HCT116 (cell line): ENCODE measurements at regions not wholly inside any gene's neighbourhood (a gene's known extent, or its start where the extent isn't known, plus 50 kb on each side); places are given as distances from the start of the nearest gene placed in this dataset.

Experiments used
- ATAC-seq: fragments of 200-7000 bp; cut with Tn5 transposase; 2 replicates; pipeline ENCODE4 v1.9.1; 2020; ENCODE audit warnings: mild to moderate bottlenecking, moderate library complexity
- BruUV-seq: library from RNA; stranded (reverse); fragments of 400-500 nt; replicated peaks from 2 replicates; lab custom pipeline; 2021; lab: Mats Ljungman, UMichigan
- CTCF ChIA-PET: fragments of 300-600 bp; sonication (Branson Sonifier 250); formaldehyde crosslinking; loops from one replicate; lab custom pipeline; 2021; ENCODE audit warnings: antibody characterized with exemption; lab: Charles Lee
- POLR2A ChIA-PET: fragments of 300-600, 350-600 bp; sonication (Branson Sonifier 250); formaldehyde crosslinking; loops from one replicate; lab custom pipeline; 2021; ENCODE audit warnings: antibody characterized with exemption; lab: Charles Lee
- RAD21 ChIA-PET, 2 experiments: fragments of 300-600 bp; sonication (Branson Sonifier 250); formaldehyde crosslinking; loops; one replicate each; lab custom pipeline; 2023; ENCODE audit warnings: low total read pairs in 2 of 2; ENCODE audit not compliant: uncharacterized antibody in 2 of 2, unreplicated experiment in 2 of 2, low non-redundant PET in 1 of 2; lab: Charles Lee
- DNase-seq: peaks from one replicate; pipeline ENCODE4 v3.0.0-alpha.2; 2010; ENCODE audit warnings: low read depth, low spot score
- H2AFZ ChIP-seq: fragments of 200-600 bp; shearing (Covaris generic), sonication (generic); 2 replicates; pipeline ENCODE4 v1.6.1; 2017; ENCODE audit warnings: low read depth, mixed run types, mixed read lengths, antibody characterized with exemption, low read length; ENCODE audit not compliant: poor library complexity, severe bottlenecking
- H3K27ac ChIP-seq: 2 replicates; pipeline ENCODE4 v1.5.1; 2012; ENCODE audit warnings: low read depth, low read length
- H3K27me3 ChIP-seq: fragments of 200-600 bp; sonication (generic); 2 replicates; pipeline ENCODE4 v1.6.1; 2016; ENCODE audit warnings: mixed run types, low read length, mixed read lengths; ENCODE audit not compliant: insufficient read depth
- H3K36me3 ChIP-seq, 2 experiments: fragments of 200-500 bp in 1 of 2; fragments of 200-600 bp in 1 of 2; sonication (Bioruptor generic) in 1 of 2; sonication (generic) in 1 of 2; 2 replicates each; pipeline versions ENCODE4 v1.5.1 to v1.6.1; 2014 to 2016; ENCODE audit warnings: low read length in 2 of 2, inconsistent platforms in 1 of 2, mixed read lengths in 1 of 2, mixed run types in 1 of 2; ENCODE audit not compliant: insufficient read depth in 2 of 2, control insufficient read depth in 1 of 2
- H3K4me1 ChIP-seq, 2 experiments: fragments of 200-600 bp in 1 of 2; sonication (generic) in 1 of 2; 2 replicates each; pipeline versions ENCODE4 v1.5.1 to v1.6.1; 2012 to 2017; ENCODE audit warnings: low read length in 2 of 2, inconsistent platforms in 1 of 2, mild to moderate bottlenecking in 1 of 2, mixed read lengths in 1 of 2, mixed run types in 1 of 2, moderate library complexity in 1 of 2; ENCODE audit not compliant: insufficient read depth in 2 of 2, control insufficient read depth in 1 of 2
- H3K4me2 ChIP-seq: fragments of 200-600 bp; sonication (generic); 2 replicates; pipeline ENCODE4 v1.6.1; 2017; ENCODE audit warnings: mixed run types, low read length, mixed read lengths
- H3K4me3 ChIP-seq, 2 experiments: fragments of 200-600 bp in 1 of 2; sonication (generic) in 1 of 2; replicated peaks in 1 of 2; 2 replicates each; pipeline ENCODE4 v1.5.1; 2011 to 2016; ENCODE audit warnings: low read length in 2 of 2, control low read depth in 1 of 2, low read depth in 1 of 2, mild to moderate bottlenecking in 1 of 2, mixed read lengths in 1 of 2, mixed run types in 1 of 2
- H3K79me2 ChIP-seq: fragments of 200-600 bp; sonication (generic); 2 replicates; pipeline ENCODE4 v1.6.1; 2017; ENCODE audit warnings: mild to moderate bottlenecking, mixed run types, low read length, moderate library complexity, mixed read lengths; ENCODE audit not compliant: insufficient read depth
- H3K9ac ChIP-seq: fragments of 200-600 bp; sonication (generic); 2 replicates; pipeline ENCODE4 v1.6.1; 2016; ENCODE audit warnings: low read length, mixed read lengths
- H3K9me2 ChIP-seq: fragments of 200-600 bp; sonication (generic), shearing (Covaris generic); 2 replicates; pipeline ENCODE4 v1.6.1; 2017; ENCODE audit warnings: mixed run types, mild to moderate bottlenecking, moderate library complexity; ENCODE audit not compliant: insufficient read depth
- H3K9me3 ChIP-seq, 2 experiments: fragments of 200-500 bp in 1 of 2; fragments of 200-600 bp in 1 of 2; sonication (Bioruptor generic) in 1 of 2; sonication (generic) in 1 of 2; 2 replicates each; pipeline ENCODE4 v1.6.1; 2014 to 2017; ENCODE audit warnings: low read length in 2 of 2, mixed read lengths in 2 of 2, inconsistent platforms in 1 of 2, low read depth in 1 of 2, mild to moderate bottlenecking in 1 of 2, mixed run types in 1 of 2, moderate library complexity in 1 of 2; ENCODE audit not compliant: control insufficient read depth in 1 of 2, insufficient read depth in 1 of 2
- H4K20me1 ChIP-seq: fragments of 200-600 bp; sonication (generic), shearing (Covaris generic); 2 replicates; pipeline ENCODE4 v1.6.1; 2017; ENCODE audit warnings: mixed run types, mild to moderate bottlenecking, moderate library complexity; ENCODE audit not compliant: insufficient read depth
- ATF3 ChIP-seq: IDR thresholded peaks from 2 replicates; pipeline ENCODE4 v1.6.1; 2012
- CEBPB ChIP-seq: IDR thresholded peaks from 2 replicates; pipeline ENCODE4 v1.6.1; 2012; ENCODE audit warnings: low read depth
- EGR1 ChIP-seq: IDR thresholded peaks from 2 replicates; pipeline ENCODE4 v1.6.1; 2012; ENCODE audit warnings: low read depth
- FOSL1 ChIP-seq: IDR thresholded peaks from 2 replicates; pipeline ENCODE4 v1.6.1; 2012; ENCODE audit warnings: low read depth
- JUND ChIP-seq: IDR thresholded peaks from 2 replicates; pipeline ENCODE4 v1.6.1; 2012
- MAX ChIP-seq: IDR thresholded peaks from 2 replicates; pipeline ENCODE4 v1.6.1; 2012
- POLR2A ChIP-seq: IDR thresholded peaks from 2 replicates; pipeline ENCODE4 v1.7.0; 2011; ENCODE audit warnings: borderline replicate concordance; ENCODE audit not compliant: insufficient read depth, insufficient read length; ENCODE audit errors: extremely low read depth
- POLR2AphosphoS5 ChIP-seq: IDR thresholded peaks from 2 replicates; pipeline ENCODE4 v1.6.1; 2011; ENCODE audit warnings: mild to moderate bottlenecking, low read depth, low read length, moderate library complexity
- REST ChIP-seq: IDR thresholded peaks from 2 replicates; pipeline ENCODE4 v1.6.1; 2012; ENCODE audit warnings: low read depth
- SIN3A ChIP-seq: IDR thresholded peaks from 2 replicates; pipeline ENCODE4 v1.6.1; 2012; ENCODE audit warnings: low read depth
- SRF ChIP-seq: IDR thresholded peaks from 2 replicates; pipeline ENCODE4 v1.6.1; 2012; ENCODE audit warnings: low read depth
- TCF7L2 ChIP-seq: IDR thresholded peaks from 2 replicates; pipeline ENCODE4 v1.7.0; 2011; ENCODE audit warnings: borderline replicate concordance, inconsistent platforms; ENCODE audit not compliant: insufficient read depth, insufficient read length; ENCODE audit errors: extremely low read depth
- ZBTB33 ChIP-seq: IDR thresholded peaks from 2 replicates; pipeline ENCODE4 v1.6.1; 2011; ENCODE audit warnings: mild to moderate bottlenecking, low read length, moderate library complexity; ENCODE audit not compliant: insufficient replicate concordance; ENCODE audit errors: extremely low read depth
- ZFX ChIP-seq: fragments of 450-650 bp; IDR thresholded peaks from 2 replicates; pipeline ENCODE4 v1.6.1; 2017
- intact Hi-C: fragments of 100-400 bp; cut with micrococcal nuclease; formaldehyde crosslinking; loops from 2 replicates; pipeline ENCODE4 v1.10.0; 2022

GRCh38 chr3:160128056-160128455, 97.2 kb upstream of the C3orf80 start:
- TF ChIP-seq SRF (no peak), POLR2AphosphoS5 (no peak), MAX (no peak)
- TF ChIP-seq, all 23 proteins: peak for 0
- peaks cover 0 to 13% of the 10 kb centered on the region in 2 experiments; a peak in 1 of 4 replicates for H3K4me1 ChIP-seq
- H3K4me2 ChIP-seq = no peak overlapping the region

GRCh38 chr3:160129459-160130061, 95.7 kb upstream of the C3orf80 start:
- Histone ChIP-seq H3K4me1 (peaks cover 7 to 26% of the 10 kb centered on the region in 2 experiments; a peak in 3 of 4 replicates), H3K9me3 (no peaks in the 10 kb centered on the region), H3K27ac (no peak overlapping the region), H3K36me3 (no peaks in the 10 kb centered on the region), H3K79me2 (no peaks in the 10 kb centered on the region), H3K9me2 (0 out of 2 replicates have a peak, but pooled peaks cover 2% of the 10 kb centered on the region), H4K20me1 (no peaks in the 10 kb centered on the region), H3K9ac (no peak overlapping the region), H3K27me3 (no peaks in the 10 kb centered on the region), H3K4me2 (peak overlapping the region; percentile 19; the same call in 1 of the 2 replicates), H2AFZ (peak overlapping the region; percentile 65), H3K4me3 (no peak overlapping the region)
- ATAC-seq (no peak), DNase-seq (no peak)
- BruUV-seq = no TSS peak
- intact Hi-C loops = no loop called here
- CTCF ChIA-PET = no interaction called here
- POLR2A ChIA-PET = no interaction called here
- RAD21 ChIA-PET = no interaction called here
- TF ChIP-seq TCF7L2 (no peak), ZBTB33 (no peak), JUND (no peak), EGR1 (no peak), POLR2AphosphoS5 (peak; percentile 27; the same call in 1 of the 2 replicates), POLR2A (no peak), FOSL1 (peak; percentile 55), CEBPB (peak; percentile 75), REST (no peak), ZFX (no peak), MAX (no peak), SIN3A (no peak), ATF3 (no peak)

More at GRCh38 chr3:160128056-160128455, 97.2 kb upstream of the C3orf80 start:
- Histone ChIP-seq H3K9me3 (no peaks in the 10 kb centered on the region), H3K27me3 (no peaks in the 10 kb centered on the region), H3K9me2 (0 out of 2 replicates have a peak, but pooled peaks cover 2% of the 10 kb centered on the region), H3K9ac (no peak overlapping the region), H3K79me2 (no peaks in the 10 kb centered on the region), H4K20me1 (no peaks in the 10 kb centered on the region), H3K4me3 (no peak overlapping the region), H2AFZ (no peak overlapping the region), H3K27ac (no peak overlapping the region), H3K36me3 (no peaks in the 10 kb centered on the region)
- BruUV-seq = no TSS peak
- ChIA-PET POLR2A (no interaction called here), CTCF (no interaction called here), RAD21 (no interaction called here)
- intact Hi-C loops = no loop called here
- DNase-seq (no peak), ATAC-seq (no peak)
